ENCODE measurements at regions not wholly inside any gene's neighbourhood (a gene's known extent, or its start where the extent isn't known, plus 50 kb on each side); places are given as distances from the start of the nearest gene placed in this dataset.

DNA sequence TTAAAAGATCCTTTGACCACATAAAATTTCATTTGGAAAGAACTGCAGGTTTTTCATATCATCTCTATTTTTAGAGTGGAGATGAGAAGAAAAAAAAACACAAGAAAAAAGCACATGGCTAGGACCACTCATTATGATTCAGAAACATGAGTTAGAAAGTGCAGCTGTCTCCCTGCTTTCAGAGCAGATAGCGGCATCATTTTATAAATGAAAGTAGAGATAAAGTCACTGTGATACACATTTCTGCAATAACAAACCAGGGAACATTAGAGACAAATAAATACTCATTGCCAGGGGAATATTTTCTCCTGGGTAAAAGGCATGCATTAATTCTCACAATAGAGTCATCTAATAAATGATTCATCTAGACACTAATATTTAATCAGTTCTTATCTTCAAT, 87.5 kb upstream of the PLPPR4 start:
- Mint-ChIP-seq H3K4me3 (no peak overlapping the region), H3K27me3 (peaks cover 5% of the 10 kb centered on the region), H3K4me1 (no peaks in the 10 kb centered on the region), H3K27ac (no peak overlapping the region), H3K9me3 (ENCODE audit: insufficient read depth) (no peaks in the 10 kb centered on the region)
- TF ChIP-seq, protein P1, sequence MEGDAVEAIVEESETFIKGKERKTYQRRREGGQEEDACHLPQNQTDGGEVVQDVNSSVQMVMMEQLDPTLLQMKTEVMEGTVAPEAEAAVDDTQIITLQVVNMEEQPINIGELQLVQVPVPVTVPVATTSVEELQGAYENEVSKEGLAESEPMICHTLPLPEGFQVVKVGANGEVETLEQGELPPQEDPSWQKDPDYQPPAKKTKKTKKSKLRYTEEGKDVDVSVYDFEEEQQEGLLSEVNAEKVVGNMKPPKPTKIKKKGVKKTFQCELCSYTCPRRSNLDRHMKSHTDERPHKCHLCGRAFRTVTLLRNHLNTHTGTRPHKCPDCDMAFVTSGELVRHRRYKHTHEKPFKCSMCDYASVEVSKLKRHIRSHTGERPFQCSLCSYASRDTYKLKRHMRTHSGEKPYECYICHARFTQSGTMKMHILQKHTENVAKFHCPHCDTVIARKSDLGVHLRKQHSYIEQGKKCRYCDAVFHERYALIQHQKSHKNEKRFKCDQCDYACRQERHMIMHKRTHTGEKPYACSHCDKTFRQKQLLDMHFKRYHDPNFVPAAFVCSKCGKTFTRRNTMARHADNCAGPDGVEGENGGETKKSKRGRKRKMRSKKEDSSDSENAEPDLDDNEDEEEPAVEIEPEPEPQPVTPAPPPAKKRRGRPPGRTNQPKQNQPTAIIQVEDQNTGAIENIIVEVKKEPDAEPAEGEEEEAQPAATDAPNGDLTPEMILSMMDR (IDR thresholded peaks at IDR 0.05) = no peak
- TF ChIP-seq EZH2 (IDR thresholded peaks at IDR 0.05; ENCODE audit: borderline replicate concordance, insufficient read depth, low read depth, low read length, poor library complexity, severe bottlenecking) = no peak
- Histone ChIP-seq H3K4me3 (ENCODE audit: control extremely low read depth in 1 of 5, extremely low read depth in 1 of 5, insufficient read depth in 1 of 5, low read depth in 2 of 5, low read length in 4 of 5) (no peak overlapping the region), H3K27me3 (replicated peaks in 1 of 4; ENCODE audit: control extremely low read depth in 1 of 4, control insufficient read depth in 3 of 4, insufficient read depth in 4 of 4, low read length in 3 of 4) (no peaks in the 10 kb centered on the region), H3K36me3 (replicated peaks in 1 of 2; ENCODE audit: control extremely low read depth in 1 of 2, control insufficient read depth in 1 of 2, extremely low read depth in 1 of 2, insufficient read depth in 2 of 2, low read length in 1 of 2) (no peaks in the 10 kb centered on the region), H3K9me3 (ENCODE audit: control extremely low read depth in 1 of 3, control insufficient read depth in 2 of 3, insufficient read depth in 1 of 3, low read length in 2 of 3) (no peaks in the 10 kb centered on the region), H4K20me1 (ENCODE audit: control insufficient read depth, insufficient read depth, low read length, poor library complexity, severe bottlenecking) (no peaks in the 10 kb centered on the region), H3K79me2 (ENCODE audit: control insufficient read depth, insufficient read depth, low read length) (no peaks in the 10 kb centered on the region), H2AFZ (ENCODE audit: insufficient read depth, low read depth, low read length, poor library complexity, severe bottlenecking) (no peak overlapping the region), H3K4me2 (replicated peaks; ENCODE audit: low read depth, low read length, poor library complexity, severe bottlenecking) (no peak overlapping the region), H3K4me1 (ENCODE audit: control insufficient read depth in 2 of 2, insufficient read depth in 2 of 2, low read length in 2 of 2) (no peaks in the 10 kb centered on the region), H3K27ac (ENCODE audit: low read length in 2 of 2) (no peak overlapping the region), H3K9ac (ENCODE audit: low read length) (no peak overlapping the region)
- no CpG with 5 or more reads among the region's 1 CpG for WGBS (ENCODE audit: insufficient coverage)
- ATAC-seq (ENCODE audit: low read depth) (no peak), DNase-seq (no peak)
- ChIA-PET POLR2A (no interaction called here), CTCF (interaction anchor here (1.2 to 1.7 kb wide), 3 partner anchors 8 to 383 kb away, joined by 3 to 6 read pairs (median 4); no protein-coding TSS in a partner anchor)
- intact Hi-C loops (cut with micrococcal nuclease) = no loop called here

GRCh38 chr1:99177465-99177864, 86.8 kb upstream of the PLPPR4 start:
- Histone ChIP-seq H3K4me2 (replicated peaks; ENCODE audit: low read depth, low read length, poor library complexity, severe bottlenecking) (no peak overlapping the region), H3K4me3 (ENCODE audit: control extremely low read depth in 1 of 5, extremely low read depth in 1 of 5, insufficient read depth in 1 of 5, low read depth in 2 of 5, low read length in 4 of 5) (no peak overlapping the region), H3K9ac (ENCODE audit: low read length) (no peak overlapping the region), H3K36me3 (replicated peaks in 1 of 2; ENCODE audit: control extremely low read depth in 1 of 2, control insufficient read depth in 1 of 2, extremely low read depth in 1 of 2, insufficient read depth in 2 of 2, low read length in 1 of 2) (no peaks in the 10 kb centered on the region), H3K27ac (ENCODE audit: low read length in 2 of 2) (no peak overlapping the region), H3K27me3 (replicated peaks in 1 of 4; ENCODE audit: control extremely low read depth in 1 of 4, control insufficient read depth in 3 of 4, insufficient read depth in 4 of 4, low read length in 3 of 4) (no peaks in the 10 kb centered on the region), H3K9me3 (ENCODE audit: control extremely low read depth in 1 of 3, control insufficient read depth in 2 of 3, insufficient read depth in 1 of 3, low read length in 2 of 3) (no peaks in the 10 kb centered on the region), H2AFZ (ENCODE audit: insufficient read depth, low read depth, low read length, poor library complexity, severe bottlenecking) (no peak overlapping the region), H4K20me1 (ENCODE audit: control insufficient read depth, insufficient read depth, low read length, poor library complexity, severe bottlenecking) (no peaks in the 10 kb centered on the region), H3K79me2 (ENCODE audit: control insufficient read depth, insufficient read depth, low read length) (no peaks in the 10 kb centered on the region), H3K4me1 (ENCODE audit: control insufficient read depth in 2 of 2, insufficient read depth in 2 of 2, low read length in 2 of 2) (no peaks in the 10 kb centered on the region)
- CTCF ChIA-PET = no interaction called here
- intact Hi-C loops (cut with micrococcal nuclease) = no loop called here
- ATAC-seq (ENCODE audit: low read depth) (no peak), DNase-seq (no peak)
- POLR2A ChIA-PET = no interaction called here
- H3K4me3 Mint-ChIP-seq = no peak overlapping the region
- H3K4me1 Mint-ChIP-seq = no peaks in the 10 kb centered on the region
- no peaks in the 10 kb centered on the region for H3K9me3 Mint-ChIP-seq (ENCODE audit: insufficient read depth)
- no CpG with 5 or more reads among the region's 1 CpG for WGBS (ENCODE audit: insufficient coverage)
- peaks cover 5% of the 10 kb centered on the region for H3K27me3 Mint-ChIP-seq
- H3K27ac Mint-ChIP-seq = no peak overlapping the region
- TF ChIP-seq, protein P1 (IDR thresholded peaks at IDR 0.05) = no peak
- TF ChIP-seq EZH2 (IDR thresholded peaks at IDR 0.05; ENCODE audit: borderline replicate concordance, insufficient read depth, low read depth, low read length, poor library complexity, severe bottlenecking) = no peak

Data from B cell (primary cell).